ENCODE measurements at regions not wholly inside any gene's neighbourhood (a gene's known extent, or its start where the extent isn't known, plus 50 kb on each side); places are given as distances from the start of the nearest gene placed in this dataset.

DNA sequence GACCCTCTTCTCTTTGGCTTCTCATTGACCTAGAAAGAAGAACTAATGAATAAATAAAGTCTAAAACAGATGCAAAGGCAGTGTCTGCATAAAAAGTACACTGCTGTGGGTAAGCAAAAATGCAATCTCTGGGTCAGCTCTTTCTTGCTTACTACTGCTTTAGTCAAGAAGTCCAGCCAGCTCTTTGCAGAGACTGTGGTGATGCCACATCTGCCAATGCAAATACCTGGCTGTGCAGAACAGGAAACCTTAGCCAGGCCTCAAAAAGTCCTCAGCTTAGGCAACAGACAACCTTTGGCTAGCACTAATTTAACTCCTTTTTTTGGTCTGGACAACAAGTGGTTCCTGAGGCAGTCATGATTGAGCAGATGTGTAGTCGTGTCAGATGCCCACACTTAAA, 73.6 kb upstream of the RND3 start:
- no peaks in the 10 kb centered on the region for H3K9me3 Mint-ChIP-seq
- no peaks in the 10 kb centered on the region for H3K36me3 Mint-ChIP-seq (ENCODE audit: low read depth)
- DNase-seq, result no peak
- no peaks in the 10 kb centered on the region for H3K4me1 Mint-ChIP-seq
- no peak overlapping the region for H3K27ac Mint-ChIP-seq
- H3K27me3 Mint-ChIP-seq, result no peaks in the 10 kb centered on the region
- no peak for ATAC-seq
- H3K4me3 Mint-ChIP-seq, result no peak overlapping the region

DNA sequence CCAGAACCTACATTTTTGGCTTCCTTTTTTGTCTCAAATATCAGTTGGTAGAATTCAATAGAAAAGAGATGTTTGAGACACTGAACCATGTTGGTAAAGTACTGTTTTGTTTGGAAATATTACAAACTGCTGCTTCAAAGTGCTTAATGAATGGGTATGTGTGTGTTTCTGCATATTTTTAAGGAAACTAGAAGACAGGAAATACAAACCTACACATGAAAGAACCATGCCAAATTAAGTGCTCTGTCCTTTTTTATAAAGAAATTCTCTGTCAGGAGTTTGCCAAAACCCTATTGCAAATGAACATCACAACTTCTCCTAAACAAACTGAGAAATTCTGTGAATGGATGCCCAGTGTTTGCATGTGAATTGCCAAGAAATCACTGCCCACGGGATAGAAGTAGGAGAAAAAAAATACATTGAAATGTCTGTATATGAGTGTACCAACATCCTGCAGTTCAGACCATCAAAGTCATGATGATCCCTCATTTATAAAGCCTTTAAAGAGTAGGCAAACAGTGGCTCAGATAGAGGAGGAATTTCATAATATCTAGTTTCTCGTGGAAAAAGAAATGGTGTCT, 69.6 kb upstream of the RND3 start:
- Mint-ChIP-seq H3K27ac (no peak overlapping the region), H3K36me3 (ENCODE audit: low read depth) (no peaks in the 10 kb centered on the region), H3K4me3 (no peak overlapping the region), H3K4me1 (no peaks in the 10 kb centered on the region), H3K27me3 (no peaks in the 10 kb centered on the region), H3K9me3 (no peaks in the 10 kb centered on the region)
- ATAC-seq (no peak), DNase-seq (no peak)

DNA sequence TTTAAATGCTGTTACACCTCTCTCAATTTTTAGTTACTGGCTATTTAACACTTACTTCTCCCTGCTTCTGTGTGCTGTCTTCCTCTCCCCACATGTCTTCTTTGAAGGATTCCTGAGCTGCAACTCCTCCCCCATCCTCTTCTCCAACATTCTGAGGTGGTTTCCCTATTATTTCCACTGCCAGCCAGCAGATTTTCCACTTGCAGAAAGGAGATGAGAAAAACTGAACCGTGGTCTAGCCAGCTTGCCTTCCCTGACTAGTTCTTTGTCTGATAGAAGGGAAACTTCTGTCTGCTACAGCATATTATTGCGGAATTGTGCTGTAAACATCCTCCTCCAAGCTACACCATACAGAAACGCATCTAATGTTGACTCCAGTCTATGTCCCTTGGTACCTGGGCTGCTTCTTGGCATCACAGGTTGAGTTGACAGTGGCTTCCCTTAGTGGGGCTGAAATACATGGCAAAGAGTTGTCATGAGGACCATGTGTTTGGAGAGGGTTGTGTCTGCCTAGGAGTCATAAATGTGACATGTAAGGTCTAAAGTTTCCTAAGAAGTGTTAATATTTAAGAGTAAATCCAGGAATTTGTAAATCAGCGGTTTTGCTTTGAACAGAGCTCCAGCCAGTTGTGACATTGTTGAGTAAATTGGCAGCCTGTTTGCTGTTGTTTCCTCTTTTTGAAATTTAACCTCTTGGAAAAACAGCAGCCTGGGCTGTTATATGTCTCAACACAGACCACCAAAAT, 68.3 kb upstream of the RND3 start:
- Mint-ChIP-seq H3K27me3 (no peaks in the 10 kb centered on the region), H3K4me3 (no peak overlapping the region), H3K4me1 (no peaks in the 10 kb centered on the region), H3K27ac (no peak overlapping the region), H3K36me3 (ENCODE audit: low read depth) (no peaks in the 10 kb centered on the region), H3K9me3 (no peaks in the 10 kb centered on the region)
- ATAC-seq, result no peak
- DNase-seq, result no peak

DNA sequence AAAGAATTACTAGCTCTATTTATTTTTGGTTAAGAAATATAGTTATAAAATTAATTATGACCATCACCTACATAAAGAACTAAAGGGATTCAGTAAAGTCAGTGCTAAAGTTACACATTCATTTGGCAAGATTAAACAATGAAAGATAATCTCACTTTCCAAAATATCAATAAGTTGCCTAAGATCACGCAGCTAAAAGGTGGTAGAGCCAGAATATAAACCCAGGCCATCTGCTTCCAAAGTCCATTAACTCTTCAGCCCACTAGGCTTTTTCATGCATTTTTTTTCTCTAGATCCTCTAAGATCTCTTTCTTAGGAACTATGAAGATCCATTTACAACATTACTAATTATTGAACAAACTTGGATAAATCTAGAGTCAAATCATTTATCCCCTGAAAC, 66.6 kb upstream of the RND3 start:
- no peak for ATAC-seq
- Mint-ChIP-seq H3K9me3 (no peaks in the 10 kb centered on the region), H3K36me3 (ENCODE audit: low read depth) (no peaks in the 10 kb centered on the region), H3K4me3 (no peak overlapping the region), H3K27ac (no peak overlapping the region), H3K27me3 (no peaks in the 10 kb centered on the region), H3K4me1 (no peaks in the 10 kb centered on the region)
- DNase-seq, result no peak

DNA sequence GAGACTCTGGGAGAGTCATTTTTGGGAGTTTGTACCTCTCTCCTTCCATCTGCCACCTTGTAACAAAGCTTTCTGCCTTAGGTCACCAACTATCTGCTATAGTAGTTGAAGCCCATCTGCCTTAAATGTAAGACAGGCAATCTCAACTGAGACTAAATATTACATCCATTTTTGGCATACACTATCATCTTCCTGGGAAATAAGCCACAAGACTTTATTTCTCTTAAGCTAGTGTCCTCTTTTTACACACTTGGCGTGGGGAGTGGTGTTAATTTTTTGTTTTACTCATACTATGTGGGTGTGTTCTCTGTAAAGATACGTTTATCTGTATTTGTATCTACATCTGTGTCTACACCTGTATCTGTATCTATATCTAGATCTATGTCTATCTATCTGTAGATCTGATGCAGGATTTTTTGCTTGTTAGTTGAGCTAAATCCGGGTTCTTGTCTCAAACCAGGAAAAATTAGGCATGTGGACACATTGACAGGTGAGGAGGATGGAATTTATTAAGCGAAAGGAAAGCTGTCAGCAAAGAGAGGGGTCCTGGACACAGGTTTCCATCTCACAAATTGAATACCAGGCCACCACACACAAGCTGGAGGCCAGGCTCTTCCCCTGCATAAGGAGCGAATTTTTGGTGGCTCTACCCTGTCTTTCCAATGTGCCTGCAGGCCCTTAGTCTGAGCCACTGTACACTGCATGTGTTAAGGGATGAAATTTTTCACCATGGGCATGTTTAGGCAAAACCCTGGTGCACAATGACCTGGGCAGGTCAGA, 64.8 kb upstream of the RND3 start:
- Mint-ChIP-seq H3K4me3 (no peak overlapping the region), H3K4me1 (no peaks in the 10 kb centered on the region), H3K27me3 (no peaks in the 10 kb centered on the region), H3K36me3 (ENCODE audit: low read depth) (no peaks in the 10 kb centered on the region), H3K9me3 (no peaks in the 10 kb centered on the region), H3K27ac (no peak overlapping the region)
- DNase-seq, result no peak
- no peak for ATAC-seq

DNA sequence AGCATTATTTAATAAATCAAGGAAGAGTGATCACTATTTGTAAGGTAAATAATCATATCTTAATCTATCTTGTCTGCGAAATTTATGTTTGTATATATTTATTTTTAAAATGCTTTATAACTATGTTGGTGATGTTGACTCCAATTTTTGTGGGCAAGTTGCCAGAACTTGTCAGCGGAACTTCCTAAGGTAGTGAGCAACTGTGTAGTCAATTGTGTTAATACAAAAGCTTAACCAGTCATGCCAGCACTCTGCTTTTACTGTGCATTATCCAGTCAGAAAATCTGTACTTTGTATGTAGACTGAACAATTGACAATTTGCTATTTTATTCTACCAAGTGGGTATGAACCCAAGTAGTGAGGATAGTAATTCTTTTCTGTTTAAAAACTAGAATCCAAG, 61.9 kb upstream of the RND3 start:
- Mint-ChIP-seq H3K27ac (no peak overlapping the region), H3K27me3 (no peaks in the 10 kb centered on the region), H3K9me3 (no peaks in the 10 kb centered on the region), H3K4me3 (no peak overlapping the region), H3K4me1 (no peaks in the 10 kb centered on the region), H3K36me3 (ENCODE audit: low read depth) (no peaks in the 10 kb centered on the region)
- DNase-seq (no peak), ATAC-seq (no peak)

DNA sequence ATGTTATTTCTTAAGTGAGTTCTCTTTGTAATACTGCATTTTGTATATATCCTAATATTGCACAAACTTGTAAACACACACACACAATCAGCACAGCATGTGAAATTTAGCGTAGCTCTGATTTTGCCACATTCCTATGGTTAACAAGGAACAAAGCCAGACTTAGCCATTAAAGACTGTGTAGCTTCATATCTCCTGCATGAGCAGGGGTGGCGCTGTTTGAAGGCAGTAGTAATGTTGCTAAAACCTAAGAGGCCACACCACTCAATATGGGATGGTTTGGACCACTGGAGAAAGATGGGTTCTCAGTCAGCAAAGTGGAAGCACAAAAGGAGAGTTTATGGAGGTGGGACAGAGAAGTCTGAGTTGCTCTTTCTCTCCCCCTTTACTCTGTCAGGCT, 61.1 kb upstream of the RND3 start:
- Mint-ChIP-seq H3K27ac (no peak overlapping the region), H3K36me3 (ENCODE audit: low read depth) (no peaks in the 10 kb centered on the region), H3K4me1 (no peaks in the 10 kb centered on the region), H3K9me3 (no peaks in the 10 kb centered on the region), H3K27me3 (no peaks in the 10 kb centered on the region), H3K4me3 (no peak overlapping the region)
- ATAC-seq (no peak), DNase-seq (no peak)

DNA sequence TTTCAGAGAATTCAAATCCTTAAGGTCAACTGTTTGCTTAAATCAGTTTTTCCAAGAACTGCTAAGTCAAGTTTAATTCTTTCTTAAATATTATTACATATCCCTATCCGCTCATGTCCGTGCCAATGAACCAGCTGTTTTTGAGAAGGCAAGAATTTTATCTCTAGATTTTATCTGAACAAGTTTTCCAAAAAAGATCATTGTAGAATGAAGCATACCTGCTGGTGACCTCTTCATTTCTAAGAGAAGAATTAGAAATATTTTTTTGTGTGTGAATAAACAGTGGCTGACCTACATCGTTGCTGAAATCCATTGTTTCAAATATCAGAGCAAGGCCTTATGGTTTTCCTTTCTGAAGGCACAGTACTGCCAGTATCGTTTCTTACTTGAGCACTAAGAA, 58.4 kb upstream of the RND3 start:
- Mint-ChIP-seq H3K27ac (no peak overlapping the region), H3K9me3 (no peaks in the 10 kb centered on the region), H3K36me3 (ENCODE audit: low read depth) (no peaks in the 10 kb centered on the region), H3K4me3 (no peak overlapping the region), H3K27me3 (no peaks in the 10 kb centered on the region), H3K4me1 (no peaks in the 10 kb centered on the region)
- DNase-seq (no peak), ATAC-seq (no peak)

DNA sequence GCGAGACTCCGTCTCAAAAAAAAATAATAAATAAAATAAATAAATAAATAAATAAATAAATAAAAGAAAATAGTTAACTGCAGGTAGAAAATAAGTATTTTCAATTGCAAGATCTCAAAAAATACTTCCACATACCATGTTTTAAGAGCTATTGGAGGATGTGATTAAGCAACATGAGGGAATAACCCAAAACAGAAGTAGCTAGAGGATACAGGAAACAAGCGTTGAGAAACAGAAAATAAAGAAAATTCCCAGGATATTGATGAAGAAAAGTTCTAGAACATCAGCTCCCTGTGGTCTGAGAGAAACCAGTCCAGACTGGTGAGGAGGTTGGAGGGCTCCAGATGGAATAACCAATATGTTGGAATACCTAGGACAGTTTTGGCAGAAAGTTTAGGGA, 57.3 kb upstream of the RND3 start:
- no peak for DNase-seq
- no peaks in the 10 kb centered on the region for H3K9me3 Mint-ChIP-seq
- H3K4me1 Mint-ChIP-seq, result no peaks in the 10 kb centered on the region
- ATAC-seq, result no peak
- no peaks in the 10 kb centered on the region for H3K36me3 Mint-ChIP-seq (ENCODE audit: low read depth)
- H3K27me3 Mint-ChIP-seq, result no peaks in the 10 kb centered on the region
- H3K4me3 Mint-ChIP-seq, result no peak overlapping the region
- no peak overlapping the region for H3K27ac Mint-ChIP-seq

DNA sequence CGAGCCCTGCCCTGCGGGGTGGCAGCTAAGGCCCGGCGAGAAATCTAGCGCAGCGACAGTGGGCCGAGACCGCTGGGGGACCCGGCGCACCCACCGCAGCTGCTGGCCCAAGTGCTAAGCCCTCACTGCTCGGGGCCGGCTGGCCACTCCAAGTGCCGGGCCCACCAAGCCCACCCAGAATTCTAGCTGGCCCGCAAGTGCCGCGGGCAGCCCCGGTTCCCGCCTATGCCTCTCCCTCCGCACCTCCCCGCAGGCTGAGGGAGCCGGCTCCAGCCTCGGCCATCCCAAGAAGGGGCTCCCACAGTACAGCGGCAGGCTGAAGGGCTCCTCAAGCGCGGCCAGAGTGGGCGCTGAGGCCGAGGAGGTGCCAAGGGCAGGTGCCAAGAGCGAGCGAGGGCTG, 55.2 kb upstream of the RND3 start:
- no peak for ATAC-seq
- Mint-ChIP-seq H3K27me3 (no peaks in the 10 kb centered on the region), H3K36me3 (ENCODE audit: low read depth) (no peaks in the 10 kb centered on the region), H3K9me3 (peaks cover 3% of the 10 kb centered on the region), H3K27ac (no peak overlapping the region), H3K4me3 (no peak overlapping the region), H3K4me1 (no peaks in the 10 kb centered on the region)
- no peak for DNase-seq

DNA sequence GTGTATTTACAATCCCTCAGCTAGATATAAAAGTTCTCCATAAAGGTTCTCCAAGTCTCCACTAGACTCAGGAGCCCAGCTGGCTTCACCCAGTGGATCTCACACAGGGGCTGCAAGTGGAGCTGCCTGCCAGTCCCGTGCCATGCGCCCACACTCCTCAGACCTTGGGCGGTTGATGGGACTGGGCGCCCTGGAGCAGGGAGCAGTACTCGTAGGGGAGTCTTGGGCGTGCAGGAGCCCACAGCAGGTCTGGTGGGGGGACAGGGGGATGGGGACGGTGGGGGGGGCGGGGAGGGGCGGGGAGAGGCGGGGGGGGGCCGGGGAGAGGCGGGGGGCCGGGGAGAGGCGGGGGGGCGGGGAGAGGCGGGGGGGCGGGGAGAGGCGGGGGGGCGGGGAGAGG, 54.7 kb upstream of the RND3 start:
- H3K9me3 Mint-ChIP-seq, result peaks cover 3% of the 10 kb centered on the region
- no peaks in the 10 kb centered on the region for H3K36me3 Mint-ChIP-seq (ENCODE audit: low read depth)

DNA sequence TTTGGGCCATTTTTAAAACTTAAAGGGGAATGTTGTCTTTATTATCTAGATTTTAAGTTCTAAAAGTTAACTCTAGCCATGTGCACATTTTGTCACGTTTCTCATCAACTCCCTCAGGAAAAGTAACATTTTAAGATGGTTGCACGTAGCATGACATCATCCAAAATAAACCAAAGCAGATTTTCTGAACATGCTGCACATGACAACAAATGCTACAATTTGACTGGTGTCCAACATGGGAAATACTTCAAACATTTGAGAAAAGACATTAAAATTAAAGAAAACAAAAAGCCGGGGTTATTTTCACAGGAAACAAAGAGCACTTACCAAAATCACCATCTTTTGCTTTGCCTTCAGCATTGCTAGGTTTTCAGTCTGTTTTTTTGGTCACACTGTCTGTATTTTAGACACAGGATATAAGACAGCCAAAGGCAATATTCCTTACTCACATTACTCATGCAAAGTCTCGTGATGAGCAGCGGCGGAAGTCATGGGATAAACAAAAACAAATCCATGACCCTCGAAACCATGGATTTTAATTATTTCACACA, 51.3 kb upstream of the RND3 start:
- no peak overlapping the region for H3K4me3 Mint-ChIP-seq
- no peak for ATAC-seq
- H3K9me3 Mint-ChIP-seq, result peaks cover 3% of the 10 kb centered on the region
- no peak overlapping the region for H3K27ac Mint-ChIP-seq
- H3K27me3 Mint-ChIP-seq, result no peaks in the 10 kb centered on the region
- no peak for DNase-seq
- no peaks in the 10 kb centered on the region for H3K4me1 Mint-ChIP-seq
- H3K36me3 Mint-ChIP-seq (ENCODE audit: low read depth), result no peaks in the 10 kb centered on the region

More for the DNA sequence above, 54.7 kb upstream of the RND3 start:
- Mint-ChIP-seq H3K4me3 (no peak overlapping the region), H3K27me3 (no peaks in the 10 kb centered on the region), H3K4me1 (no peaks in the 10 kb centered on the region), H3K27ac (no peak overlapping the region)
- ATAC-seq, result no peak
- DNase-seq, result no peak

All from activated naive CD8-positive, alpha-beta T cell treated with anti-CD3 and anti-CD28 coated beads, Interleukin-2, amount 50 U/mL, for 24 hours (primary cell).